HCT116 (cell line): ENCODE measurements at regions not wholly inside any gene's neighbourhood (a gene's known extent, or its start where the extent isn't known, plus 50 kb on each side); places are given as distances from the start of the nearest gene placed in this dataset.

Experiments used
- POLR2A ChIP-seq: IDR thresholded peaks from 2 replicates; pipeline ENCODE4 v1.7.0; 2011; ENCODE audit warnings: borderline replicate concordance; ENCODE audit not compliant: insufficient read depth, insufficient read length; ENCODE audit errors: extremely low read depth
- SIN3A ChIP-seq: IDR thresholded peaks from 2 replicates; pipeline ENCODE4 v1.6.1; 2012; ENCODE audit warnings: low read depth

GRCh38 chr1:191176131-191176530 is 698.5 kb upstream of the BRINP3 start:
- no peak for TF ChIP-seq SIN3A
- TF ChIP-seq POLR2A: no peak
